ENCODE measurements at regions not wholly inside any gene's neighbourhood (a gene's known extent, or its start where the extent isn't known, plus 50 kb on each side); places are given as distances from the start of the nearest gene placed in this dataset.
A peak's percentile ranks its signal among the peaks of the same experiment; 100 is the strongest.
"Not testable (repeated sequence)": the region's sequence is repeated elsewhere in the genome, so short reads cannot be mapped to it uniquely, and the experiment has no call there.

DNA sequence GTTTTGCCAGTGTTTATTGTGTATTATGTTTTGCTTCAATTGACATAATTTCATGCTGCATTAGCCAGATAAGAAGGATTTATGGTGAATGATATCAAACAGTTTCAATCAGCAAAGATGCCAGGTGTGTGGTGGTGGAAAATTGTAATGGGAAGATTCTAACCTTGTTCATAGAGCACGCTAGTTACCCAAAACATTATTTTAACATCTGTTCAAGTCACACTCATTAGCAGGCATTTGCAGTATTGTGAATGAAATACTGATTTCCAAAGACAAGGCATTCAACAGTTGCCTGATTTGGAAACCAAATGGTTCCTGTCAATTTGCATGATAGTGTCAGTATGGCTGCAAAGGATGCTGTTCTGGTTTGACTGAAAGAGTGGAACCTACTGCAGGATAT, 129.7 kb downstream of the EPC1 start:
- no peak for FAIRE-seq
- DNase-seq (ENCODE audit: insufficient read length, low spot score), result no peak

- FAIRE-seq; DNase-seq (ENCODE audit: insufficient read length, low spot score): not testable (repeated sequence)
Observed at GRCh38 chr10:32213838-32214237, 133.1 kb downstream of the EPC1 start.

DNA sequence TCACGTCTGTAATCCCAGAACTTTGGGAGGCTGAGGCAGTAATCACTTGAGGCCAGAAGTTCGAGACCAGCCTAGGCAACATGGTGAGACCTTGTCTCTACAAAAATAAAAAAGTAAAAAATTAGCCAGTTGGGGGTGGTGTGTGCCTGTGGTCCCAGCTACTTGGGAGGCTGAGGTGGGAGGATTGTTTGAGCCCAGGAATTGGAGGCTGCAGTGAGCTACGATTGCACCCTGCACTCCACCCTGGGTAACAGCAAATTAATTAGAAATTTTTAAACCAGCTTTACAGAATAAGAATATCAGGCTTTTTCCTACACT, 136.0 kb downstream of the EPC1 start:
- FAIRE-seq (no peak), DNase-seq (ENCODE audit: insufficient read length, low spot score) (no peak)

DNA sequence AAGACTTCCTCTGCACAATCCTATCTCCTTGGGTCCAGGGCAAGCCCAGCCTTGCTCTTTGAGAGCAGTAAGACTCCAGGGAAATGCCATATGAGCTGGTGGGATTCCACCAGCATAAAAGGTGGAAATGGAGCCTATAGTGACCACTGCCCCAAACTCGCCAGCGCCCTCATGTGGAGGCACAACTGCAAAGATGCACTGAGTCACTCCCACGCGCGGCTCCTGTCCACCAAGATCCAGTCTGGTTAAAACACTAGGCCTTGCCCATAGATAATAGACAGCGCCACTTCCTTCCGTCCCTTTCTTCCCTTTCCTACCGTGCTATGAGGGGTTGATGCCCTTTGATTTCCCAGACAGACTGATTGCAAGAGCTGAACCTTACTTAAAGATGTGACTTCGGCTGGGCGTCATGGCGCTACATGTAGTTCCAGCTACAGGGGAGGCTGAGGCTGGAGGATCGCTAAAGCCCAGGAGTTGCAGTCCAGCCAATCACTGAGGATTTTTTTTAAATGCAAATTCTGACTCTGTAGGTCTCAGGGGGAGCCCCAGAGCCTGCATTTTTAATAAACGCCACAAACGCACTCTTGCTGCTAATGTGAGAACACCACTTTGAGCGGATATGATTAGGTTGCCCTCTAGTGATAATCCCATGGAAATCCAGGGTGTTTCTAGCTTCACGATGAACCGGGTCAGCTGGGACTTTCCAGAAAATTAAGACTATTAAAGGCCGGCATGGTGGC, 136.5 kb downstream of the EPC1 start:
- DNase-seq (ENCODE audit: insufficient read length, low spot score) (no peak), FAIRE-seq (no peak)

DNA sequence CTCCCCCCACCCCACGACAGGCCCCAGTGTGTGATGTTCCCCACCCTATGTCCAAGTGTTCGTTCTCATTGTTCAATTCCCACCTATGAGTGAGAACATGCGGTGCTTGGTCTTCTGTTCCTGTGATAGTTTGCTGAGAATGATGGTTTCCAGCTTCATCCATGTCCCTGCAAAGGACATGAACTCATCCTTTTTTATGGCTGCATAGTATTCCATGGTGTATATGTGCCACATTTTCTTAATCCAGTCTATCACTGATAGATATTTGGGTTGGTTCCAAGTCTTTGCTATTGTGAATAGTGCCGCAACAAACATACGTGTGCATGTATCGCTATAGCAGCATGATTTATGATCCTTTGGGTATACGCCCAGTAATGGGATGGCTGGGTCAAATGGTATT, 139.0 kb downstream of the EPC1 start:
- not testable (repeated sequence) for FAIRE-seq; DNase-seq (ENCODE audit: insufficient read length, low spot score)

GRCh38 chr10:32207544-32207943, 139.4 kb downstream of the EPC1 start:
- FAIRE-seq (no peak), DNase-seq (ENCODE audit: insufficient read length, low spot score) (peak; percentile 35)

DNA sequence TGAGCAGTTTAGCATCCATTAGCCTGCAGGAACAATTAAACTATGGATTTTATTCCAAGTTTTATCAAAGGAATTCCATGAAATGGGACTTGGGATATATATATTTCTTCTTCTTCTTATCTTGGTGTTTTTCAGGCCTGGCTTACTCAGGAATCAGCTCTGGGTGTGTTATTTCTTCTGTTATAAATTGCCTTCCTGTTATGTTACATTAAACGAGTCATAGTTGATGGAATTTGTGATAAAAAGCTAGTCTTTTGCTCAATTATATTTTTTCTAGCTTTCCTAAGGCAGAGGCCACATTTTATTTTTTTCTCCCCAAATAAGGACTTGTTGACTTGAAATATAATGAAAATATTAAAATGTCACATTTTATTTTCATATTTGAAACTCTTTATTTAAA, 141.3 kb downstream of the EPC1 start:
- no peak for DNase-seq (ENCODE audit: insufficient read length, low spot score)
- no peak for FAIRE-seq

GRCh38 chr10:32204606-32205005, 142.4 kb downstream of the EPC1 start:
- FAIRE-seq, result no peak
- DNase-seq (ENCODE audit: insufficient read length, low spot score), result no peak

DNA sequence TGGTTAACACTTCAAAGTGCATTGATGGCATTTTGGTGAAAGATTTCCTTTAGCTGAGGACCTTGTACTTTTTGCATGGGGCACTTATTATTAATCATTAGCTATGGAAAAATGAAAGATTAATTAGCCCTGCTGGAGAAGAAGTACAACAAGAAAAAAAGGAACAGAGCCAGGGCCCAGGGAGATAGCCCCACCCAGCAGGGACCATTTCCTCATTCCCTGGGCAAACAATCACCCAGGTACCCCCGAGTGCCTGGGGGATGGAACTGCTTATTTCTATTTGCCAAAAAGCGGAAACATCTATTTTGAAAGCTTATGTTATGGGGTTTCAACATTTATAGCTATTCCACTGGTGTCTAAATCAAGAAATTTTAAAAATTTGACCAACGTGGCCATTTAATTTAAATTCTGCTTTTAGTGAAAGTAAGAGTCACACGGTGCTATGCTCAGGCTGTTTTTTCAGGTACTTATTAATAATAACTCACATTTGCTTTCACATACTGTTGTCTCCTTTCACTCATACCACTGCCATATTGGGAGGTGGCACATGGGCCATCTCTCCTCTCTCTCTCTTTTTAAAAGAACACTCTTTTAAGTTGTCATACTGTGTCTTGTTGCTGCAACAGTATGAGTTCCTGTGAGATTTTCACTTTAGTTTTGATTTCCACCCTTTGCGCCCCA, 143.6 kb upstream of the KIF5B start:
- FAIRE-seq (no peak), DNase-seq (ENCODE audit: insufficient read length, low spot score) (no peak)

GRCh38 chr10:32197423-32197822, 141.2 kb upstream of the KIF5B start:
- DNase-seq (ENCODE audit: insufficient read length, low spot score), result no peak

DNA sequence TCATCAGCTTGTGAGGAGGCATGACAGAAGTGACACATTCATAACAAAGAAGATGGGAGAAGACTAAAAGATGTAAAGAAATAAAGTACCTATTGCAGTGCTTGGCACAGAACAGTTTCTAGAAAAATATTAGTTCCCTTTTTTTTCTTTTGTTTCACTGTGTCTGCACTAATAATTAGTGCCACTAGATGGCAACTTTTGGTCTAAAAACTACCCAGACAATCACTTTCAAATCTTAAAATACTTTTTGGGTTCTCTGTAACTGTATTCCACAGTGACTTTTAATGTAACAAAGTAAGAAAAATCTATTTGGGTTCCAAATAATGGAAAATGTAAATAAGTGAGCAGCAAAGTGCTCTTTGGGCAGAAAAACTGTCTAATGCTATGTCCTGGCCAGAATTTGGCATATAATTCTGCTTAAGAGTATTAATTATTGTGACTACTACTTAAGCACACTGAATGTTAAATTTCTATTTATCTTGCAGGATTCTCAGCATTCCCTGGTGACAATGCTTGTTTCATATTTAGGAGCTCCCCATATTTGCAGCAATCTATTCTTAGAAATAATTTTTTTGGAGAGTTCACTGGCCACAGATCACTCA, 134.8 kb upstream of the KIF5B start:
- DNase-seq (ENCODE audit: insufficient read length, low spot score) (no peak), FAIRE-seq (peak; percentile 75)

More at GRCh38 chr10:32197423-32197822, 141.2 kb upstream of the KIF5B start:
- no peak for FAIRE-seq

- FAIRE-seq, result no peak
- DNase-seq (ENCODE audit: insufficient read length, low spot score), result no peak
Observed at GRCh38 chr10:32189400-32190084, 133.3 kb upstream of the KIF5B start.

GRCh38 chr10:32188601-32189000, 132.4 kb upstream of the KIF5B start:
- FAIRE-seq; DNase-seq (ENCODE audit: insufficient read length, low spot score): not testable (repeated sequence)

- no peak for DNase-seq (ENCODE audit: insufficient read length, low spot score)
- no peak for FAIRE-seq
Observed at GRCh38 chr10:32187686-32188085, 131.5 kb upstream of the KIF5B start.

GRCh38 chr10:32183652-32184051, 127.4 kb upstream of the KIF5B start:
- FAIRE-seq; DNase-seq (ENCODE audit: insufficient read length, low spot score): not testable (repeated sequence)

DNA sequence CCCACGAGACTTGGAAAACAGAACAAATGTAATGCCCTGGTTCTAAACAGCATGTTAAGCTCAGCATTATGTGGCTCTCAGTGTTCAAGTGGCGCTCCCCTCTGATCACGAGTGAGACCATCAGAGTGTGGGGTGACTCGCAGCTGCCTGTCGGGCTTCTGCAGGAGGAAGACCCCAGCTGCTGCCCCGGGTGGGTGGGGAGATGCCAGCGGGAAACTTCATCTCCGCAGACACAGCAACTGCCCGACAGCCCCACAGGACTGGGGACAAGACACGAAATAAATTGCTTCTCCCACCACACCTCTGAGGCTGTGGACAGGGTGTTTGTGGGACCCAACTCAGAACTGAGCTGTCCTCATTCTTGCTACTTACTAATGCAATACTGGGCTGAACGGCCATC, 126.3 kb upstream of the KIF5B start:
- FAIRE-seq, result no peak
- DNase-seq (ENCODE audit: insufficient read length, low spot score), result no peak

GRCh38 chr10:32180390-32181280, 124.4 kb upstream of the KIF5B start:
- DNase-seq (ENCODE audit: insufficient read length, low spot score), result no peak
- no peak for FAIRE-seq

DNA sequence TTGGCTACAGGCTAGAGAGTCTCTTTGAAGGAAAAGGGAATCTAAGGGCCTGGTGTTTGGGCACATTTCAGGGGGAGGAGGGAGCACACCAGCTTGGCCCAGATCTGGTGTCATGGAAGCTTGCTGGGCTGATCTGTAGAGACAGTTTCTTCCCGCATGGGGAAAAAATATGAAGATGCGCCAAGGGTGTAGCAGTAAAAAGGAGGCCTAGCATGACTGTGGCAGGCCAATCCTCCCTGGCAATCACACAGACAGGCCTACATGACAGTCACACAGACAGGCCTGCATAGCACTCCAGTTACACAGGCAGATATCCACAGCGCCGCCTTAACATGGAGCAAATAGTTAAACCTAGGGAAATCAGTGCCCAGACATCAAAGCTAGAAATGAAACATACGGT, 123.6 kb upstream of the KIF5B start:
- FAIRE-seq, result no peak

GRCh38 chr10:32177594-32177993, 121.4 kb upstream of the KIF5B start:
- DNase-seq (ENCODE audit: insufficient read length, low spot score); FAIRE-seq: not testable (repeated sequence)

More for the DNA sequence above, 123.6 kb upstream of the KIF5B start:
- DNase-seq (ENCODE audit: insufficient read length, low spot score), result no peak

- FAIRE-seq (no peak), DNase-seq (ENCODE audit: insufficient read length, low spot score) (no peak)
Observed at GRCh38 chr10:32175629-32176028, 119.4 kb upstream of the KIF5B start.
